Spinal cord (tissue), 9 donors: ENCODE measurements at regions not wholly inside any gene's neighbourhood (a gene's known extent, or its start where the extent isn't known, plus 50 kb on each side); places are given as distances from the start of the nearest gene placed in this dataset.

Source experiments
- DNase-seq, 6 donors: peaks; one replicate each; pipeline versions ENCODE4 v3.0.0 to v3.0.0-alpha.2; 2013 to 2015; ENCODE audit warnings: low spot score in 6 of 6, low read depth in 4 of 6
- H3K27ac ChIP-seq: one replicate; pipeline ENCODE4 v1.5.1; 2013; ENCODE audit warnings: low read depth, low read length, control low read depth
- H3K27me3 ChIP-seq: one replicate; pipeline ENCODE4 v1.6.1; 2013; ENCODE audit warnings: low read length; ENCODE audit not compliant: control insufficient read depth, insufficient read depth
- H3K36me3 ChIP-seq: one replicate; pipeline ENCODE4 v1.6.1; 2013; ENCODE audit warnings: low read length; ENCODE audit not compliant: control insufficient read depth, insufficient read depth
- H3K4me1 ChIP-seq: one replicate; pipeline ENCODE4 v1.6.1; 2013; ENCODE audit warnings: low read length; ENCODE audit not compliant: control insufficient read depth, insufficient read depth
- H3K4me3 ChIP-seq: one replicate; pipeline ENCODE4 v1.5.1; 2013; ENCODE audit warnings: low read depth, low read length, control low read depth
- H3K9me3 ChIP-seq: one replicate; pipeline ENCODE4 v1.6.1; 2013; ENCODE audit warnings: low read length; ENCODE audit not compliant: control insufficient read depth, insufficient read depth
- WGBS: methylation state at CpG from one replicate; pipeline ENCODE4 v1.1.5; 2013; ENCODE audit warnings: missing lambda C conversion rate; ENCODE audit not compliant: insufficient coverage; 5-methylcytosine and 5-hydroxymethylcytosine counted together
- donor health status: healthy.

DNA sequence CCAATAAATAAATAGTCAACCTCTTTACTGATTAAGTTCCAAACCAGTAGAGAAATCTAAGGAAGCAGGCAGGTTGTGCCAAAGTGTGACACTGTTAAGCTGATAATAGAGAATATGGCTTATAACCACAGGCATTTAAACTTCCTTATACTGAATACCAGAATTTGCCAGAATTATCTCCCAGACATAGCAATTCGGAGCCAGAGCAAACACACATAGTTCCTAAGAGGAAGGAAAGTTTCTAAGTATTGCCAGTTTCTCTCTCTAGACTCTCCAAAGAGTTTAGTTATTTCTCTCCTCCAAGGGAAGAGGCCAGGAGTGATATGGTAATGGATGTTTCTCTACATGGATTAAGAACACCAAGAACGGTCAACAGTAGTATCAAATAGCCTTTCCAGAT, 191.7 kb upstream of the CPEB2 start:
- no peaks in the 10 kb centered on the region for H3K9me3 ChIP-seq
- no peaks in the 10 kb centered on the region for H3K36me3 ChIP-seq
- no peaks in the 10 kb centered on the region for H3K27me3 ChIP-seq
- H3K4me1 ChIP-seq = no peaks in the 10 kb centered on the region
- no peak for DNase-seq
- H3K4me3 ChIP-seq = no peak overlapping the region
- no peak overlapping the region for H3K27ac ChIP-seq
- WGBS = no CpG with 5 or more reads among the region's 2 CpGs

DNA sequence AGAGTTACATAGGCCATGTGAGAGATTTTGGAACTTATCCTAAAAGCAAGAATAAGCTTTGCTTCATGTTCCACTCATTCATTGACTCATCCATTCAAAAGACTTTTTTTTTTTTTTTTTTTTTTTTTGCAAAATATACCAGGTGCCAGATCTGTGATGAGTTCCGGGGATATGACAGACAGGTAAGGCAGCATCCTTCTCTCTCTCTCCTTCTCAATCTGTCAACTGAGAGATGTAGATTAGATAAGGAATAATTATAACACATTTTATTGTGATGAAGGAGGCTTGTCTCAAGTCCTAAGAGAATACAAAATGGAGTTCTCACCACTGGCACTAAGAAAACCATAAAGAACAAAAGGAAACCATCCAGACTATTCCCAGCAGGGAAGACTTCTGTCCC, 190.2 kb upstream of the CPEB2 start:
- Histone ChIP-seq H3K27me3 (no peaks in the 10 kb centered on the region), H3K27ac (no peak overlapping the region), H3K9me3 (no peaks in the 10 kb centered on the region), H3K36me3 (no peaks in the 10 kb centered on the region), H3K4me3 (no peak overlapping the region), H3K4me1 (no peaks in the 10 kb centered on the region)
- no peak for DNase-seq
- no CpG with 5 or more reads among the region's 1 CpG for WGBS

DNA sequence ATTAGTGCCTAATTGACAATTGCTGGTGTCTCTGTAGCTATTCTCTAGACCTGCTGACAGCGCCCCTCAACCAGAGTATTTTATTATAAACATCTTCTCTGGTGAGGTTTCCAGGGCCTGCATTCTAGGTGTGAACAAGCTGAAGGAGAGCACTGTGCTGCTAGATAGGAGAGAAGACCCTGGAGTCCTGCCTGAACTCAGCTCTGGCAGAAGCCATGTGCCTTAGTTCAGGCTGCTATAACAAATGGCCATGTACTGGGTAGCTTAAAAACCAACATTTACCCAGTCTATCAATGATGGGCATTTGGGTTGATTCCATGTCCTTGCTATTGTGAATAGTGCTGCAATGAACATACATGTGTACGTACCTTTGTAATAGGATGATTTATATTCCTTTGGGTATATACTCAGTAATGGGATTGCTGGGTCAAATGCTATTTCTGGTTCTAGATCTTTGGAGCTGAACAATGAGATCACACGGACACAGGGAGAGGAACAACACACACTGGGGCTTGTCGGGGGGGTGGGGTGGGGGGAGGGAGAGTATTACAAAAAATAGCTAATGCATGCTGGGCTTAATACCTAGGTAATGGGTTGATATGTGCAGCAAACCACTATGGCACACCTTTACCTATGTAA, 185.5 kb upstream of the CPEB2 start:
- no peaks in the 10 kb centered on the region for H3K9me3 ChIP-seq
- no peaks in the 10 kb centered on the region for H3K27me3 ChIP-seq
- H3K4me1 ChIP-seq = no peaks in the 10 kb centered on the region
- DNase-seq = no peak
- no peak overlapping the region for H3K27ac ChIP-seq
- H3K4me3 ChIP-seq = no peak overlapping the region
- 40% methylated on average over 1 of the region's 4 CpGs for WGBS
- no peaks in the 10 kb centered on the region for H3K36me3 ChIP-seq

DNA sequence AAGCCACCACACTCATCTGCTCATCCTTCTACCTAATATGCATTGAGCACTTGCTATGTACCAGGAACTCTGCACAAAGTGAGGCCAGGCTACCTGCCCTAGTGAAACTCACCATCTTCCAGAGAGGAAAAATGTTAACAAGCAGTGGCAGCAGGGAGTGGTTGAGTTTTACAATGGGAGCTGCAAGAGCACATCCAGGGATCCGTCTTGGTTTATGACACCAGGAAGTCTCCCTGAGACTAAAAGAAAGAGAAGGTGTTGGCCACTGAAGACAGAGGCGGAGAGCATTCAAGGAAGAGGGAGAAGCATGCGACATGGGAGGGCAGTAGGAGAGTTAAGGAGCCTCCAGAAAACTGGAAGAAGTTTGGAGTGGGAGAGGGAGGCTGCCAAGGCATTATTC, 178.1 kb upstream of the CPEB2 start:
- H3K4me3 ChIP-seq = no peak overlapping the region
- H3K27me3 ChIP-seq = no peaks in the 10 kb centered on the region
- 75% methylated on average over 3 of the region's 3 CpGs for WGBS
- H3K4me1 ChIP-seq = peaks cover 6% of the 10 kb centered on the region
- no peaks in the 10 kb centered on the region for H3K9me3 ChIP-seq
- H3K36me3 ChIP-seq = no peaks in the 10 kb centered on the region
- H3K27ac ChIP-seq = no peak overlapping the region
- DNase-seq = no peak

DNA sequence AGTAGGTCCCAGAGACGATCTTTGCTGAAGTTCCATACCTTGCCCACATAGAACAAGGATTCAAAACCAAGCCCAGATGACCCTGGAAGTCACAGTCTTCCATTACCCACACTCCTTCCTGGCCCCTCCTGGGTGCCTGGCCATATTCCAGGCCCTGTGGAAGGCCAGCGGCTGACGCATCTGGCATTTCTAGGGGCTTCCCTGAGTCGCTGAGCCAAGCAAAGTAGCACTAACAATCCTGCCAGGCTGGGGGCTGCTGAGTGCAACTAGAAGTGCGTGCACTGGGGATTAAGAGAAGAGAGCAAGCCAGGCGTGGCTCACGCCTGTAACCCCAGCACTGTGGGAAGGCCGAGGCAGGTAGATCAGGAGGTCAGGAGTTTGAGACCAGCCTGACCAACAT, 175.2 kb upstream of the CPEB2 start:
- H3K27ac ChIP-seq = no peak overlapping the region
- DNase-seq = peak in 1 of 6 donors; percentile 35
- no peaks in the 10 kb centered on the region for H3K36me3 ChIP-seq
- no peaks in the 10 kb centered on the region for H3K27me3 ChIP-seq
- no peak overlapping the region for H3K4me3 ChIP-seq
- H3K9me3 ChIP-seq = no peaks in the 10 kb centered on the region
- 72% methylated on average over 7 of the region's 8 CpGs for WGBS
- H3K4me1 ChIP-seq = peaks cover 6% of the 10 kb centered on the region

DNA sequence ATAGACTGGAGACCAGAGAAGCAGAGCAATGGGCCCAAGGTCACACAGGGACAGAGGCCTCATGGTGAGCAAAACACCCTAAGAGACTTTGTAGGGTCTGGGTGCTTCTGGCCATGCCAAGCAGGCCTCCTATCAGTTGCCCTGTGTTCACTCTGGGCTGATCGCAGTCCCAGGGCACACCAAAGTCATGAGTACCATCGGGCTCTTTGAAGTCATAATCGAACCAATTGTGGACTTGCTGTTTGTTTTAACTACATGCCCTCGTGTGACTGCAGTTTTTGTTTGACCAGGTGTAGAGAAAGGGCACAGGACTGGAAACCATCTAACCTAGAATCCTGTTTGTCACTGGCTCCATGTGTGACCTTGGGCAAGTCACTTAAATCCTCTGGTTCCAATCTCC, 172.5 kb upstream of the CPEB2 start:
- Histone ChIP-seq H3K9me3 (no peaks in the 10 kb centered on the region), H3K36me3 (no peaks in the 10 kb centered on the region), H3K27me3 (no peaks in the 10 kb centered on the region), H3K4me3 (no peak overlapping the region), H3K27ac (no peak overlapping the region), H3K4me1 (peaks cover 6% of the 10 kb centered on the region)
- WGBS = 89% methylated on average over 4 of the region's 4 CpGs
- no peak for DNase-seq

DNA sequence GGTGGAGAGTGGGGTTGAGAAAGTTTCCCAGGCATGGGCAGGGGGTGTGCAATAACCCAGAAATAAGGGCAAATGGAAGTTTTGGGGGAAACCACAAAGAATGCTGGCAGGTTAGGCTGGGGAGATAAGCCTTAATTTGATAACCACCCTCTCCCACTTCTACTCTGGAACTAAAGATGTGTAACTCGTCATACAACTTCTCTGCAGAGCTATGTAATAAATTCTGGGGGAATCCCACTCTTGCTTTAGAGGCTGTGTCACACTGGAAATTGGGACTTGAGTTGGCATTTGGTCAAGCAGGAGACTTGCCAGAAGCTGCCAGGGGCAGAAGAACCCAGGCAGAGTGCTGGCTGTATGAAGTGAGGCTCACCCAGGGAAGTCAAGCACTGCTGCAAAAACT, 170.9 kb upstream of the CPEB2 start:
- no peak overlapping the region for H3K4me3 ChIP-seq
- no peaks in the 10 kb centered on the region for H3K9me3 ChIP-seq
- H3K27me3 ChIP-seq = no peaks in the 10 kb centered on the region
- H3K4me1 ChIP-seq = peaks cover 6% of the 10 kb centered on the region
- no peak for DNase-seq
- no peak overlapping the region for H3K27ac ChIP-seq
- H3K36me3 ChIP-seq = no peaks in the 10 kb centered on the region
- WGBS = no CpG with 5 or more reads among the region's 1 CpG

DNA sequence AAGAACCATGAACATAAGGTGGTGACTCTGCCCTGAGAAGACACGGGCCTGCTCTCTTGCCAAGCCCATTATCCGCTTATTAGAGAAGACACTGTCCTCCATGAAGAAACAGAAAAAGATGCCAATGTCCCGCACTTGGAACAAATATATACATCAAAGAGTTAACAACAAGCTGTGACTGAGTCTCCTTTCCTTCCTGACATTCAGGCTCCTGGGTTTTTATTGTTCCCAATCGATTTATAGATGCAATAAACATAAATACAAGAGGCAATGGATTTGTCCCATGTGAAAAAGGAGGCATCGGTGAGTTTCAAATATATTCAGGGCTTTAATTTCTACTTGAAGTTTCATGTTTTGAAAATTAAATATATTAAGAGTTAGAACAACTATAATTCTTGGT, 169.2 kb upstream of the CPEB2 start:
- Histone ChIP-seq H3K27ac (no peak overlapping the region), H3K4me3 (no peak overlapping the region), H3K9me3 (no peaks in the 10 kb centered on the region), H3K36me3 (no peaks in the 10 kb centered on the region), H3K27me3 (no peaks in the 10 kb centered on the region), H3K4me1 (no peaks in the 10 kb centered on the region)
- WGBS = 76% methylated on average over 3 of the region's 5 CpGs
- no peak for DNase-seq

DNA sequence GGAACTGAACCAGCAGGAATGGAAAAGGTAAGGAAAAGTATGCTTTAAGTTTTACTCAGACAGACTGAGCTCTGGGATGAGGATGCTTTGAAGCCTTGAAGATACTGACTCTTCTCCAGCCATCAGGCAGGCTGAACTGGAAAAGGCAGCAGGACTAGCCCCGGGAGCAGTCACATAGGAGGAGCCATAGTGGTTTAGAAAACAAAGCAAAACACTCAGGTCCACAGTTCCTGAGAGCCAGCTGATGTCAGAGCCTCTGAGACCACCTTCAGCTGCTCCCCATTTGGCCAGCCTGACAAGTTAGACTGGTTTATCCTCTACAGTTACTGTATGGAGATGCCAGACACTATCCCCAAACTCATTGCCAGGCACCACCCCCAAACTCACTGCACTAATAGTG, 167.9 kb upstream of the CPEB2 start:
- Histone ChIP-seq H3K4me1 (no peaks in the 10 kb centered on the region), H3K27me3 (no peaks in the 10 kb centered on the region), H3K27ac (no peak overlapping the region), H3K4me3 (no peak overlapping the region), H3K36me3 (no peaks in the 10 kb centered on the region), H3K9me3 (no peaks in the 10 kb centered on the region)
- whole genome bisulfite sequencing = 56% methylated on average over 1 of the region's 1 CpG
- no peak for DNase-seq

DNA sequence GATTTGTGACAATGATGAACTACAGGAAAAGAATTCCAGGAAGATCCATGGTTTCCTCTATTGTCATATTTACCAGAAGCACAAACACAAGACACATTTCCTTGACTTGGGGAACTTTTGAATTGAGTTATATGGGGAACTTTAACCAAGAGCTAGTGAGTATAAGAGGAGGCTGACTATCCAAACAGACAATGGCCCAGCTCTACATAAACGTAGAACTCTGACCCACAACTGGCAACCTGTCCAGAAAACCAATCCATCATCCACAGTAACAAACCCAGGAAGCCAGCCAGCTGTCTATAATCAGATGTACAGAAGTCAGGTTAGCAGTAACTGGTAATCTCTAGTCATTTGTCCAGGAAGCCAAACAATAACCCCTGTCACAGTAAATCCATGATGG, 167.0 kb upstream of the CPEB2 start:
- Histone ChIP-seq H3K4me3 (no peak overlapping the region), H3K4me1 (no peaks in the 10 kb centered on the region), H3K27me3 (no peaks in the 10 kb centered on the region), H3K9me3 (no peaks in the 10 kb centered on the region), H3K36me3 (no peaks in the 10 kb centered on the region), H3K27ac (no peak overlapping the region)
- no CpG with 5 or more reads among the region's 1 CpG for WGBS
- DNase-seq = no peak
